Stimulated activated CD8-positive, alpha-beta memory T cell treated with anti-CD3 and anti-CD28 coated beads, Interleukin-7, amount 100 ng/mL, for 1 hour (primary cell): ENCODE measurements at regions not wholly inside any gene's neighbourhood (a gene's known extent, or its start where the extent isn't known, plus 50 kb on each side); places are given as distances from the start of the nearest gene placed in this dataset.
"Not testable (repeated sequence)": the region's sequence is repeated elsewhere in the genome, so short reads cannot be mapped to it uniquely, and the experiment has no call there.

ENCODE experiments used
- DNase-seq, 2 donors: peaks; one replicate each; pipeline ENCODE4 v3.0.0-alpha.2; 2020; ENCODE audit warnings: low read depth in 2 of 2

DNA sequence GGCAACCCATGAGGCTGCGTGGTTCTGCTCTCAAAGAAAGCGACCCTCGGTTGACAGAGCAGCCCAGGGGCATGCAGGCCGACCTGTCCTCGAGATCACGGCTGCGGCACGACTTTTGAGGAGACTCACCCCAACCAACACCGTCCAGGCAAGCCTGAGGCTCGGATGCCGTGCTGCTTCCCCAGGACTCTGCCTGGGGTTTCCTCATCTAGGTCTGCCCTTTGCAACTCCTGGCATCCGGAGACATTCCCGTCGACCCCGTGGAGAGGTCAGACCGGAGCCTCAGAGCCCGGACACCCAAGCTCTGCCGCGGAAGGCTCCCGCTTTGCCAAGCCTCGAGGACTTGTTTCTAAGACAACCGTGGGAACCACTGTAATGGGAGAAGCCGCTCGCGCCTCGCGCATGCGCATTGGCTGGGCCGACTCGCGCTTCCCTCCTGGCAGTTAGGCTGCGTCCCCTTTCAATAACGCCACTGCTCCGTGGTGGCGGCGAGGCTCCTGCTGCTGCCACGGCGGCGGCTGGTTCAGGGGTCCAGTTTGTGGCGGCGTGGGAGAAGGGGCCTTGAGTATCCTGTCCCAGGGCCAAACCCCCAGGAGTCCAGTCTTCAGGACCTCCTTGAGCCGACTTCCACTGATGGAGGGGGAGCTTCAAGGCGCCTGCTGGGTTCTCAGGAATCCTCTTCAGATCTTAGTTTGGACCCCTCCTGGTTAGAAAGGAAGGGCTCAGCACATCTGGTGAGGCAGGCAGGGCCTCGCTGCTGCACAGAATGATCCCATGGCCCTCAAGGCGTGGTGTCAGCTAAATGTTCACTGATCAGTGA lies 101.7 kb upstream of the ZNF337 start:
- not testable (repeated sequence) for DNase-seq

DNA sequence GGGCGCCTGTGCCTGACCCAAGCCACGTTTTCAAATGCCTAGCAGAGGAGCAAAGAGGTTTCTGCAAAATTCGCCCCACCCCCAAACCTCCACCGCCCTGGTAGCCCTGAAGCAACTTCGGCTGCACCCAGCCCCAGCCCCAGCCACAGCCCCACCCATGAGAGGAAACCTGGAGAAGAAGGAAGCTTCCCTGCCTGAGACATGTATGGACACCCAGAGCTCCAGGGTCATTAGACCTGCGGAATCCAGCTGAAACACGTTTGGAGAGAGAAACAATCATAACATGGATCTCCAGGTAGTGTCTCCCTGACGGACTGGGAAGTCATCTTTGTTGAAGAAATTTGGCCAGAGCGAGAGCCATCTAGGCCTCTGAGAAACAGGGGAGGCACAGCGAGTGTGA lies 100.4 kb upstream of the ZNF337 start:
- DNase-seq = not testable (repeated sequence)

DNA sequence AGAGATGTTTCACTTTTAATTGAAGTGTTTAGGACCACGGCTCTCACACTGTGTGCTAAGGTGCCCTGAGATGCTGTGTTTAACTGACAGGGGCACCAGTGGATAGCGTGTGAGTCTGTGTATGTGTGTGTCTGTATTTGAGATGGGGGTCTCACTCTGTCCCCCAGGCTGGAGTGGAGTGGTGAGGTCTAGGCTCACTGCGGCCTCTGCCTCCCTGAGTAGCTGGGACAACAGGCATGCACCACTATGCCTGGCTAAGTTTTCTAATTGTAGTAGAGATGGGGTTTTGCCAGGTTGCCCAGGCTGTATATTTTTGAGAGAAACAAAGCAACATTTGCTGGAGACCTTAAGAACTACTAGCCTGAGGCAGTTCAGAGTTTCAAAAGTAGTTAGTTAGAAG lies 80.6 kb upstream of the ZNF337 start:
- DNase-seq = not testable (repeated sequence)

DNA sequence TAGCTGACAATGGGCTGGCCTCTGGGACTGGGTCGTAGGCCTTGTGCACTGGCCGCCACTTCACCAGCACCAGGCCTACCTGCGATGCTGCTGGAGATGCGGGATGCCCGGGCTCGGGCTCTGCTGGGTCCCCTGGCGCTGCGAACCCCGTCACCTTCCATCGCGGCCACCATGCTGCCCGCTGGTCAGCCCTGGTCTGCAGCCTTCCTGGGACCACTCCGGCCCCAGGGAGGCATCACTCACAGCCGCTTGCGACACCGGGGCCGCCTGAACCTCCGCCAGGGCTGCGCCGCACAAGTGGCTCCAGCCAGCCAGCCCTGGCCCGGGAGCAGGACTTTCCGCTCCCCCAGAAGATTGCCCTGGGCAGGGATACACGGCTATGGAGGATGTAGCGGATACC lies 78.1 kb upstream of the ZNF337 start:
- DNase-seq = not testable (repeated sequence)

DNA sequence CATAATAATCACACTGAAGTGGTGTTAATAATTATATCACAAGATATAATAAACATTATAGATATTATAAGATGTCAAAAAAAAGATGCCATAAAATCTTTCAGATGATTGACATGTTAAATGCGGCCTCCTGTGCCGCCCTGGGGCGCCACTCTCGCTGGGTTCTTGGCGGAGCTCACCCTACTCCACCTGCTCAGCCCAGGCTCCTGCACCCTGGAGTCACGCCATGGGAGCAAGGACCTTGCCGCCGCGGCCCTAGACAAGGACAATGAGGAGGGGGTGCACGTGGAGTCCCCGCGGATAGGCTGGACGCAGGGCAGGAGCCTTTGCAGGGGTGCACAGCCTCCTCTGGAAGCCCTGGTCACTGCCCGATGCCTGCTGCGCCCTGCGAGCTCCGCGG lies 77.5 kb upstream of the ZNF337 start:
- not testable (repeated sequence) for DNase-seq

DNA sequence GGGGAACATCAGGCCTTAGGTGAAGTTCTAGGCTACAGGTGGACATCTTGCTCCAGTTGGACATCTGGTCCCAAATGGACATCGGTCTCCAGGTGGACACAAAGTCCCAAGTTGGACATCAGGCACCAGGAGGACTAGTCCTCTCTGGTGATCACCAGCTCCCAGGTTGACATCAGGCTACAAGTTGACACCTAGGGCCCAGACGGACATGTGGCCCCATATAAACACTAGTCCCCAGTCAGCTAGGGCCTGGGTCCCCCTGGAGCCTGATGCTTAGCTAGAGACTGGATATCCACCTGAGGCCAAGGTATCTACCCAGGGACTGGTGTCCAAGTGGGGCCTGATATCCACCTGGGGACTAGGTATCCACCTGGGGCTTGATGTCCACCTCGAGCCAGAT lies 75.8 kb upstream of the ZNF337 start:
- DNase-seq = not testable (repeated sequence)

DNA sequence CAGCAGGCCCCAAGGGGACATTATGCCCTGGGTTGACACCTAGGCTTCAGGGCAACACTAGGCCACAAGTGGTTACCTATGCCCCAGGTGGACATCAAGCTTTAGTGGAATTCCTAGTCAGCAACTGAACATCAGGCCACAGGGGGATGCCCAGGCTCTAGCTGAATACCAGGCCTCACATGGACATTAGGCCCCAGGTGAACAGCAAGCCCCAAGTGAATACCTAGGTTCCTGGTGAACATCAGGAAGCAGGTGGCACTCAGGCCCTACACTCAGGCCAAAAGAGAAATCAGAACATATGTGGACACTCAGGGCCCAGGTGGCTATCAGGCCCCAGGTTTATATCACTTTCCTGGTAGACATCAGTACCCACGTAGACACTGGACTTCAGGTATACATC lies 75.2 kb upstream of the ZNF337 start:
- DNase-seq = not testable (repeated sequence)

DNA sequence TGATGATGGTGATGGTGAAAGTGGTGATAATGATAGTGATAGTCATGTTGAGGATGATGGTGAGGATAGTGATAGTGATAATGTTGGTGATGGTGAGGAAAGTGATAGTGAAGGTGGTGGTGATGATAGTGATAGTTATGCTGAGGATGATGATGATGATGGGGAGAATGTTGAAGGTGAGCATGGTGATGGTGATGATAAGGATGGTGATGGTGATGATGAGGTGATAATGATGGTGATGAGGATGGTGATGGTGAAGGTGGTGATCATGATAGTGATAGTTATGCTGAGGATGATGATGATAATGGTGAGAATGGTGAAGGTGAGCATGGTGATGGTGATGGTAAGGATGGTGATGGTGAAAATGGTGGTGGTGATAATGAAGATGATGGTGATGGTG lies 64.9 kb upstream of the ZNF337 start:
- no peak for DNase-seq

DNA sequence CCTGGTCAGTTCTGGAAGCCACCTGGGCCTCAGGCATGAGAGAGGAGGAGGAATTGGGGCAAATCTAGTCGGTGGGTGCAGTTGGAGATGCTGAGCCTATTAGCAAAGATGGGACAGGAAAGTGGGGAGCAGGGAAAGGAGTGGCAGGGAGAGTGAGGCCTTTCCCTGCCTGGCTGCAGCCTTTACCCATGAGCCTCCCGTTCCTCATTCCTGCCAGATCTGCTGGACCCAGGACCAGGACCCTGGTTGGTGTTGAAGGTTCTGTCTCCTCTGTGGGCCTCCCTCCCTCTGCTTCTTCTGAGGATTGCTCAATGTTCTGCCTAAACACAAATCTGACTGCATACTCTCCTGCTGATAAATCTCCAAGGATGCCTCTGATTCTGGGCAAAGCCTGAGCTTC lies 64.4 kb upstream of the ZNF337 start:
- DNase-seq = not testable (repeated sequence)

DNA sequence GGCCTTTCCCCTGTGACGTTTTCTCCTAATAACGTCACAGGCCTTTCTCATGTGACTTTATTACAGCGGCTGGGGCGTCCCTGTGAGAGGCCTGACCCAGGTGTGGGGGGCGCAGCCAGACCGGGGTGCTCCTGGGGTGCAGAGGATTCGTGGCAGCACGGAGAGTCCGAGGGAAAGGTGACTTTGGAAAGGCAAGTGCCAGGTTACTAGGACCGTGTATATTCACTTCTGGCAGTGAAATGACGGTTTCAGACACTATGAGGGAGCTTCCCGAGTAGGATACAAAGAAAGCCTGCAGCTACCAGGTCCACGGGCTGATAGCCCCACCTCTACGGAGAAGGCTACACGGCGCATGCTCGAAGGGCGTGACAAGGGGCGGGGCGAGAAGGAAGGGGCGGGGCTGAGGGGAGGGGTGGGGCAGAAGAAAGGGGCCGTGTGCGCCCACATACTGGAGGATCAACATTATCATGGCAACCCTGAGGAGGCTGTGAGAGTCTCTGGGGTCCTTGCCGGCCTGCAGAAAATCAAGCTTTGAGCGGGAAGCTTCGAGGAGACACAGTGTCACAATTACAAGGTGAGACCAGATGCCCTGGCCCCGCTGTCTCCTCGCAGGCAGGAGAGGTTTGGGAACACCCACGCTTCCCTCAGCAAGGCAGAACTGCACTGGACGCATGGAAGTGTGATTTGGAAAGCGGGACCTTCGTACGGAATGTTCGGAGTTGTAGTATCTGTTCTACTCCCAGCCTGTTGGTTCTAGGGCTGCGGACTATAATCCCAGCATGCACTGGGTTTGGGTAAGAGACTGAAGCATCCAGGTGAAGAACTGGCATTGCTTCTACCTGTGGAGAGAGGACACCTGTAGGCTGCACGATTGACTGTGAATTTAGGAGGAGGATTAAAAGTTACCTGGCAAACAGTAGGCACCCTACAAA lies 54.4 kb upstream of the ZNF337 start:
- peak in 1 of 2 donors; percentile 36 for DNase-seq

DNA sequence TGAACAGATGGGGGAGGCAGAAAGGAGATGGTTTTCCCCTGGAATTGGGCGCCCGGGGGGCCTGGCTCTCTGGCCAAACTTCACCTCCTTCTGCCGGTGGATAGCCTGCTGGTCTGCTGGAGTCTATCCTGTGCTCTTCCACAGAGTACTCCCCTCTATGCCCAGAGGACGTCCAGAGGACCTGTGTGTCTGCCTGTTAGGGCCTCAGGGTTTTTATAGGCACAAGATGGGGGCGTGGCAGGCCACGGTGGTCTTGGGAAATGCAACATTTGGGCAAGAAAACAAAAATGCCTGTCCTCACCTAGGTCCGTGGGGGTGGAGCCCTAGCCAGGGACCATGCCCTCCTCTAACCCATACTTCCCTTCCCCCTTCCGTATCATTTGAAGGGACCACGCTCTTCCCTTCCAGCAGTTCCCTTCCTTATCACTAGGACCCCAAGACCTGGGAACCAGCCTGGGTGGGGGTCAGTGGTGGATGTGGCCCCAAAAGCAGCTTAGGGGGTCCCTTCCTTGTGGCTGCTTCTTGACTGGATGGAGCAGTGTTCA lies 53.6 kb upstream of the ZNF337 start:
- no peak for DNase-seq

DNA sequence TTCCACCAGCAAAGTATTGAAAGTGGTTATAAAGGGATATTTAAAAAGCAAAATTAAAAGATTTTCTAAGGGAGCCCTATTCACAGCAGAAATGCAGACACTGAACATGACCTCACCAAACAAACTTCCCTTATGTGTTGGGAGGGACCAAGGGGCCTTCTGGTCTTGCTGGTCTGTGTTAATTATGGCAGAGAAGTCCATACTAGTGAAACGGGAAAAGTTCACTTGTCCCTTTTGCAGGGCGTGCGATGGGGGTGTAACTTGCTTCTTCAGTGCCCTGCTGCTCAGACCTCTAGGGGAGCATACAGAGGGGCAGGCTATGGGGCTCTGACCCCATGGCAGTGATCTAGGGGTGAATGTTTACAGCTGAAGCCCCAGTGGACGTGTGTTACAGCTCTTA lies 53.0 kb upstream of the ZNF337 start:
- DNase-seq = no peak
